GM21717 (cell line): ENCODE measurements at regions not wholly inside any gene's neighbourhood (a gene's known extent, or its start where the extent isn't known, plus 50 kb on each side); places are given as distances from the start of the nearest gene placed in this dataset.

Experiments
- ATAC-seq: cut with Tn5 transposase; IDR thresholded peaks from one replicate; pipeline ENCODE4 v1.9.1; 2021; ENCODE audit warnings: mild to moderate bottlenecking, moderate library complexity; ENCODE audit not compliant: unreplicated experiment

DNA sequence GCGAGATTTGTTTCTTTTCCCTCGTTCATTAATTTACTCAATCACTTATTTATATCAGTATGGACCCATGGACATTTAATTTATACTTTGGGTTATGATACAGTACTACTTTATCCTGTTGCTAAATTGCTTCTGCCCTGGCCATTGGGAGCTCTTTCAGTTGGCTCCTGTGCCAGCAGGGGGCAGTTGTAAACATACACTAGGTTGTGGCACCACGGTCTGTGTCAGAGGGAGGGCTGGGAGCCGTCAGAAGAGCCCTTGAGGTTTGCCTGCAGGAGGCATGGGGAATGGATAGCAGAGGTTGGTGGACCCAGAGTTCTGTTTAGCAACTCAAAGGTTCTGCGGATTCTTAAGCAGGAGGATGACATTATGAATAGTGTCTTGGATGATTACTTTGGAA, 94.3 kb downstream of the ERCC5 start:
- ATAC-seq, result no peak

DNA sequence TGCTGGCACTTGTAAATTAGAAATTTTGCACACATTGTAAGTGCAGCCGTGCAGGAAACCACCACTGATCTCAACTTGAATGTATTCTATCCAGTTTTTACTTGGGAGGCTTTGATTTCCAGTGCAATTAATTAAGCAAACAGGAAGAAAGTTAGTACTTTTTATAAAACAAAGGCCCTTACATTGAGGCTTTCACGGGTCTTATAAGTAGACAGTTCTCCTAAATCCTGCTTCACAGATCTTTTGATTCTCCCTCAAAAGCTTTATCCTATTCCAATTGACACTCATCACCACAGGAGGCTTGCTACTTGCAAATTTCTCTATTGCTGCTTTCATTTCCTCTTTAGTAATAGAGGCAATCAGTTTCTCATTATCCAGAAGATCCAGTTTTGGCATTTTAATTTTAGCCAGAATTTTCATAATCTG, 90.1 kb downstream of the ERCC5 start:
- ATAC-seq, result no peak

DNA sequence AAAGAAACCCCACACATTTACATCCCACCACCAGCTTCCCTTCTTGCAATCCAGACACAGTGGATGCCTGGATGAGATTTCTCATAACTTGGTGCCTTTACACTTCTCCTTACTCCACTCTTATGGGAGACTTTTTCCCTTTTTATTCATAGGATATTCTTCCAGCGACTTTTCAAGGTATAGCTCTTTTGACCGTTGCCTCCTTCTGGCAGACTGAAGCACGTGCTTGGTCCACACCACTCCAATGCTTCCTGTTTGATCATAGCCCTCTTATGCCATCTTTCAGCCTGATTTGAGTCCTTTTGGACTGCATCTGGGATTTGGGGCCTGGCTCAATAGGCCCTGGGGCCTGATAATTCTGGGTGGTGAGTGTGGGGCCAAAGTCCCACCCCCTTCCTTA, 87.7 kb downstream of the ERCC5 start:
- ATAC-seq, result no peak

DNA sequence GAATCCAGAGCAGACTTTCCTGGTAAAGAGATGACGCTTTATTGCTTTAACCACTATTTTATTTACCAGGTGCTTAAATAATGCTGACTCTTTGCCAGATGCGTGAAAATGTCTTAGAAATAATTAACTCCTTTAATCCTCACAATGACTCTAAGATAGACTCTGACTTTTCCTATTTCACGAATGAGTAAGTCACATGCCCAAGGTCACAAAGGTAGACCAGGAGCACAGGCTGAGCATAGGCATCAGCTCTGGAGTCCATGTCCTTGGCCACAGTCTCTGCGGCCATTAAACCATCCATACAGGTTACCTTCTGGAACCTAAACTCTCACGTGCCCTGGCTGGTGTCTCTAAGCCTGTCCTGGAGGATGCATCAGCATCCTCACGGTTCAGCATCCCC, 87.3 kb downstream of the ERCC5 start:
- ATAC-seq, result no peak

DNA sequence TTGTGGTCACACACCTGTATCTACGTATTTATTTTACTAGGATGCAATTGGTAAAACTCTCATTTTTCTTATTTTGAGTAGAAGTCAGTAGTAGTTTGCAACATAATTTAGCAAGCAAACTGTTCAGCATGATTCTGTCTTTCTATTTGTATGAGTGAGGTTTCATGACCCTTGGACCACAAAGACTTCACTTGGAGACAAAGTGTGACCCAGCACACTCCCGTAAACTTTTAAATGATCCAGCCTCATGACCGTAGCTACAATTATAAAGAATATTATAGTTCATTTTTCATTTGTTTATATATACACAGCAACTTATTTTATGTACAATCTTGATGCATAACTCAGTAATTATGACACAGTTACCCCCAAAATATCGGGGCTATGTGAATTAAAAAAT, 86.5 kb downstream of the ERCC5 start:
- no peak for ATAC-seq

DNA sequence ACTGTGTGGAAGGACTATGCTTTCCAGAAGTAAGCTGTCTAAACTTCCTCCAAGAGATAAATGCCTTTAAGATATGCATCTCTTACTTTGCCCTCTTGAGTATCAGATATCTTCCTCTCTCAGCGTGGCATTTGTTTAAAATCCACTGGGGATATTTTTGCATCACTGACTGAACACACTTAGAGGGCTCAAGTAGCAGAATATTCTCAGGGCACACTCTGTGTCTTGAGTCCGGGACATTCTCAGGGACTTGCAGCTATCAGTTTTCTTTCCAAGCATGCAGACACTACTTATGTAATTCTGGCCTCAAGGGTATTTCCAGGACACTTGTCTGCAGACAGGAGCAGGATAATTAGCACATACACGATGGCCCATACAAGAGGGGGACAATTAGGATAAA, 84.7 kb downstream of the ERCC5 start:
- ATAC-seq, result no peak

DNA sequence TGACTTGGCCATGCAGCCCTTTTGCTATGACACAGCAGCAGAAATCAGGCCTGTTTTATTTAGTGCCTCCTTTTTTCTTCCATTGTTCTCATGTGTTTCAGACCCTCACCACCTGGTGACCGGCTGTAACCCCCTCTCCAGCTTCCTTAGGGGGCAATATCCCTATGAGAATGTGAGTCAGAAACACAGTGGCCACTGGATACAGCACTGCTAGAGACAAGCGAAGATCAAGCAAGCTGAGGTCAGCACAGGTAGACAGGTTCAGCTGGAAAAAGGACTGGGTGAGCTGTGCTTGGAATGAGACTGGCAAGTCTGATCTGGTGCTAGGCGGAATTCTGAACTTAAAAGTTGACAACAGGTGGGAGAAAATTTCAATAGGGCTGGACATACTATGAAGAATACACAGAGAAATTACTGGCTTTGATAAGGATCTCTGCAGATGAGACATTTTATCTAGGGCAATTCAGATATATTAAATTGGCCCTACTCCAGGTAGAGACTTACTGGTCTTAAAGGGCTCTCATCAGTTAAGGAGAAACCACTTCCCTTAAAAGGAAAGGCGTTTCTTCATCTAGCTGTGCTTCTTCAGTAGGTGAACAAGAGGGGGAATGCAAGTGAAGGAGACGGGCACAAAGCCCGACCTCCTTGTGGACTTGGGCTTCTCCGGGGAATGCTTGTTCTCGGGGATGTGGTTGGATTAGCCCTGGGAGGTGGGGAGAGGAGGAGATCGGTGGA, 83.3 kb downstream of the ERCC5 start:
- no peak for ATAC-seq
